ENCODE measurements at regions not wholly inside any gene's neighbourhood (a gene's known extent, or its start where the extent isn't known, plus 50 kb on each side); places are given as distances from the start of the nearest gene placed in this dataset.
A peak's percentile ranks its signal among the peaks of the same experiment; 100 is the strongest.

DNA sequence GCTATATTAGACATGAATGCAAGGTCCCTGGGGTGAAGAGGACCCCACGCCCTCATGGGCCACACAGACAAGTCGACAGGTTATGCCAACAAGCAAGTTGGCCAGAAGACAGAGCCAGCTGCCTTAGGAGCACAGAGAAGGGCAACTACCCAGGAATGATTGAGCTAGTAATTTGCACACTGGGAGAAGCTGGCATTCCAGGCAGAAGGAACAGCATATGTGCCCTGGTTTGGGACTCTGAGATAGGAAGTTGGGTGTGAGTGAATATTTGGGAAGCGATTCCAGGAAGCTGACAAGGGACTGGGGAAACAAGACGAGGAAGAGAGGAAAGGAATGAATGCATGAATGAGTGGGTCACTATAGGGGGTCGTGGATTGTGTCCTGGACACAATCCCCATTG, 203.7 kb upstream of the CDH5 start:
- no peak for DNase-seq (ENCODE audit: extremely low read depth in 1 of 11, low read depth in 9 of 11, low spot score in 4 of 11)

GRCh38 chr16:66161942-66162341, 204.5 kb upstream of the CDH5 start:
- DNase-seq (ENCODE audit: extremely low read depth in 1 of 11, low read depth in 9 of 11, low spot score in 4 of 11) = no peak

DNA sequence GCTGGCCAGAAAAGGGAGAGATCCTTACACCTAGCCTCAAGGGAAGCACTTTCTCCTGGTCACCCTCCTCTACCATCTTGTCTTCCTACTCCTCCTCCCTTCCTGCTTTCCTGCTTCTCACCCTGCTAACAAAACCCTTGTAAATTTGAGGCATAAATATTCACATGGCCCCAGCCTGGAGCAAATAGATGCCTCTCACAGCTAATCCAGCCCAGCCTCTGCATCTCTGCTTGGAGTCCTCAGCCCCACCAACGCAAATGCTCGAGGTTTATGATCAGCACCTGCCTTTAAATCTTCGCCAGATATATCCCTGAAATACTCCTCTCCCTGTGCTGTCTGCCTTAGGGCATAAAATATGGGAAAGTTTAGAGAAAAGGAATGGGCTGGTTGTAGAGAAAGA, 205.2 kb upstream of the CDH5 start:
- DNase-seq (ENCODE audit: extremely low read depth in 1 of 11, low read depth in 9 of 11, low spot score in 4 of 11) = no peak

DNA sequence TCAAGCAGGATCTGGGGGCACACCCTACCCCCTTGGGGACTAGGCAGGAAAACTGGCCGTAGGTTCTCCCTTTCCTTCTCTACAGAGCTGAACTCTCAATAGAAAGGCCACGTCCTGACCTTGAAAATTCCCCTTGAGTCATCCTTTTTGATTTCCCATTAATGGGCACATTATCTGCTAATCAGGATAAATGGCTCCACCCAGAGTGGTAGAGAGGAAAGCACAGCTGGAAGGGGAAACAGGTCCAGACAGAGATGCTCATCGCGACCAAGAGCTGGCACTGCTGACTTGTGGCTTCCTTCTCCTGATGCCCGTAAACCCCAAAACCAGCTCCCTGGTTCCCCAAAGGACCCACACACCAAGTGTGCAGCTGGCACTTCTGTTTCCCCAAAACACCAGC, 206.5 kb upstream of the CDH5 start:
- DNase-seq (ENCODE audit: extremely low read depth in 1 of 11, low read depth in 9 of 11, low spot score in 4 of 11) = no peak

- no peak for DNase-seq (ENCODE audit: extremely low read depth in 1 of 11, low read depth in 9 of 11, low spot score in 4 of 11)
Observed at GRCh38 chr16:66156538-66156937, 210.0 kb upstream of the CDH5 start.

- DNase-seq (ENCODE audit: extremely low read depth in 1 of 11, low read depth in 9 of 11, low spot score in 4 of 11) = no peak
Observed at GRCh38 chr16:66155933-66156332, 210.6 kb upstream of the CDH5 start.

DNA sequence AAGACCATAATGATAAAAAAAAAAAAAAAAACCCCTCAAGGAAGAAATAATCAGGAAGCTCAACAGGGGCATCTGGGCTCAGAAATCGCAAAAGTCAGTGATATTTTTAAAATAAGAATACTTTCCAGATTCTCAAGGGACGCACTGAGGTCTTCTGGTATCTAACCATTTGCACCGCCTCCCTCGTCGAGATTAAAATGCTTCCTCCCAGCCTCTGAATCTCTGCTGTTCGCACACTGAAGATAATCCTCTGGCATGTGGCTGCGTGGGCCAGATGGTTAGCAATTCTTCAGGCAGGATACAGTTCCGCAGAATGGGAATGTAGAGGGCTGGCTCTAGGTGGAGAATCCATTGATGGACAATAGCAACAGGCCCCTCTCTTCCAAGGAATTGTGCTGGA, 211.7 kb upstream of the CDH5 start:
- DNase-seq (ENCODE audit: extremely low read depth in 1 of 11, low read depth in 9 of 11, low spot score in 4 of 11) = no peak

DNA sequence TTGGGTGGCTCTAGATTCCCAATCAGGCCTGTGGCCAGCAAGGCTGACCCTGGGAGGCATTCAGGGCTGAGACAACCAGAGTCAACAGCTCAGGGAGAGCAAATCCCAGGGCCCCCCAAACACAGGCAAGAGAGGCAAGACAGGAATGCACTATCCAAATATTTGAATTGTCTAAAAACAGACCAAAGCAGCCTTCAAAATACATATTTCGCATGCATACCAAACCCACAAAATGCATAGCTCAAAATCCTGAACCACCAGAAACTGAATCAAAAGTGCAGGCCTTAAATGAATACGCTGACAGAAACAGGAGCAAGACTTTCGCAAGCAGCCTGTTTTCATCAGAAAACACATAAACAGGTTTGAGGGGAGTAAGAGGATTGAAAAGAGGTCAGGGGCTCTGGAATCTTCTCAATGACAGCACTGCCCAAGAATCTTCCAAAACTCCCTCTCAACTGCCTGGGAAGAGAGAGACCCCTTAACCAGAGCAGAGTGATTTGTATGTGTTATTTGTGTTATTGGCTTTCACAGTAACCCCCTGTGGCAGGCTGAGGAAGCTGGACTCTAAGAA, 213.6 kb upstream of the CDH5 start:
- peak in 5 of 11 donors; percentile 32 to 60 (median 48) for DNase-seq (ENCODE audit: extremely low read depth in 1 of 11, low read depth in 9 of 11, low spot score in 4 of 11)

- DNase-seq (ENCODE audit: extremely low read depth in 1 of 11, low read depth in 9 of 11, low spot score in 4 of 11) = no peak
Observed at GRCh38 chr16:66152181-66152580, 214.3 kb upstream of the CDH5 start.

- DNase-seq (ENCODE audit: extremely low read depth in 1 of 11, low read depth in 9 of 11, low spot score in 4 of 11) = no peak
Observed at GRCh38 chr16:66150698-66151482, 215.6 kb upstream of the CDH5 start.

- no peak for DNase-seq (ENCODE audit: extremely low read depth in 1 of 11, low read depth in 9 of 11, low spot score in 4 of 11)
Observed at GRCh38 chr16:66147291-66147690, 219.2 kb upstream of the CDH5 start.

DNA sequence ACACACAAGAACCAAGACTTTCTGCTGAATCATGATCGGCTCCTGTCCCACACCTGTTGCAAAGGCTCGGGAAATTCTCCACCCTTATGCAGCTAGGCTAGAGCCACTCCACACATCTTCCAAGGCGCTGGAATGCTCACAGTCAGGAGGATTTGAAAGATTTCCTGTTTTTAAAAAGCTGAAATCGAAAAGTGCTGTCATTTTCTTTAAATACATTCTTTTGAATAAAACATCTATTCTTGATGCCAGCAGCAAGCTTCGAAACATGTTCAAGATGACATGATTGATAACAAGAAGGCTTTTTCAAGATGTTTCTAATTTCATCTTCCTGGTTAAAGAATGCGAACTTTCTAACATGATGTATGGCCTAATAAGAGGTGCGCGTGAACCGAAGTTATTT, 219.7 kb upstream of the CDH5 start:
- DNase-seq (ENCODE audit: extremely low read depth in 1 of 11, low read depth in 9 of 11, low spot score in 4 of 11) = no peak

GRCh38 chr16:66144641-66145040, 221.8 kb upstream of the CDH5 start:
- no peak for DNase-seq (ENCODE audit: extremely low read depth in 1 of 11, low read depth in 9 of 11, low spot score in 4 of 11)

- DNase-seq (ENCODE audit: extremely low read depth in 1 of 11, low read depth in 9 of 11, low spot score in 4 of 11) = no peak
Observed at GRCh38 chr16:66143415-66143814, 223.1 kb upstream of the CDH5 start.

DNA sequence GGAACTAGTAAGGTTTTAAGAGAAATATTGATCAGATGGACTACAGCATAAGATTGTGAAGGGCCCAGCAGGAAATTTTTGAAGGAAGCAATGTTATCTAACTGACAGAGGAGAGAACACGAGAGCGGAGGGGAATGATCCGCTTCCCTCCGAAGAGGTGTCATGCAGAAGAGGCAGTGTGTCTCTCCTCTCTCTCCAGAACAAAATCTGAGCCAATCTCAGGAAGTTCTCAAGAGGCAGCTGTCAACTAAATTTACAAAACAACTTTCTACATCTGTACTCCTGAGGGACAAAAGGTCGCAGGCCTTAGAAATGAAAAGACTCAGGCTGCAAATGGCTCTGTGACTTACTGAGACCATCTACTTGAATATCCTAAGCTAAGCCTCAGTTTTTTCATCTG, 224.6 kb upstream of the CDH5 start:
- DNase-seq (ENCODE audit: extremely low read depth in 1 of 11, low read depth in 9 of 11, low spot score in 4 of 11) = no peak

- DNase-seq (ENCODE audit: extremely low read depth in 1 of 11, low read depth in 9 of 11, low spot score in 4 of 11) = no peak
Observed at GRCh38 chr16:66137853-66138252, 228.6 kb upstream of the CDH5 start.

DNA sequence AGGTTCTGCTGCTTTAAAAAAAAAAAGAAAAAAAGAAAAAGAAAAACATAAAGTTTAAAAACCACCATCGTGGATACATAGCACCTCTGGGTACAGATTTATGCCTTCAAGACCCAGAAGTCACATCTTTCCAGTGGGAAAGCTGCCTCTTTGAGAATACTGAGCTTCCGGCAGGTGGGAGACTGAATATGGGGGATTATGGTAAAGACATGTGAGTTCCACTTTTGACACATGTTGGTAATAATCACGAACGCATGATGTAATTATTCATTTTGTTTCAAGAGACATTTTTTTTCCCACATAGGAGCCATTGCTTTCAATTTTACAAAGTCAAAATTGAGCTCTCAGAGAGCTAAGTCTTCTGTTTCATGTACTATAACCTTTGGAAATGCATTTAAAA, 229.7 kb upstream of the CDH5 start:
- DNase-seq (ENCODE audit: extremely low read depth in 1 of 11, low read depth in 9 of 11, low spot score in 4 of 11) = no peak

GRCh38 chr16:66135838-66136237, 230.7 kb upstream of the CDH5 start:
- no peak for DNase-seq (ENCODE audit: extremely low read depth in 1 of 11, low read depth in 9 of 11, low spot score in 4 of 11)

DNA sequence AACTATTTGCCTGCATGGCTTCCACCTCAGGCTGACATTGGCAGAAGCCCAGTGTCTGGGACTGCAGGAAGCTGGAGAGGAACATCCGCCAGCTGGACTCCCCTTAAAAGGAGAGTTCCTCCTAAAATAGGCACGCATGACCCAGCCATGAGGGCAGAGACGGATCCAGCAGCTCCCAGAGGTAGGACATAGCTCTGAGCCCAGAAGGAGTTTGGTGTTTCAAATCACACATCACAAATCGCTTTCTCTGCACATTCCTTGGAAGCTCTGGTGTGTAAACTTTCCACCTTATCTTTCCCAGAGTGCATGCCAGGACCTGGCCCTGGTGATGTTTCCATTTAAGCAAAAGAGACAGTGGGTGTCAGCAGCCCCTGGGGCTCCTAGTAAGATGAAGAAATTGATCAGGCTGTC, 231.1 kb upstream of the CDH5 start:
- peak in 1 of 11 donors; percentile 7 for DNase-seq (ENCODE audit: extremely low read depth in 1 of 11, low read depth in 9 of 11, low spot score in 4 of 11)

DNA sequence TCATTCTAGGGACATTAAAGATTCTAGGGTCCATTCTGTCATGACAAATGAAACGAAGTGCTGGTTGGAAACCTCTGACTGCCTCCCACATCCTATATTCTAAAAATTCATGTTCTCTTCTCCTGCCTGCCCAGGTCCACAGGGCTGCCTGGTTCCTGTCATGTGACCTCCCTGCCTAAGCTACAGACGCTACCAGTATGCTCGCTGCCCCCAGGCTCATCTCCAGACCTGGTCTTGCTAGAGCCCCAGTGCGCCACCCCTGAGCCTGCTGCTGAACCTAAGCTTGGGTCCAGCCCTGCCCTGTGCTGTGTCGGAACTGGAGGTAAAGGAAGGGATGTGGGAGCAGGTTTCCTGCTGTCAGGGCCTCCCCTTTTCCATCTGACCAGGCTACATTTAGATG, 231.6 kb upstream of the CDH5 start:
- no peak for DNase-seq (ENCODE audit: extremely low read depth in 1 of 11, low read depth in 9 of 11, low spot score in 4 of 11)

Data from renal cortex interstitium (tissue), 11 donors.